Activated B cell treated with CpG ODN at 0.5 μM for 24 hours (primary cell): ENCODE measurements at regions not wholly inside any gene's neighbourhood (a gene's known extent, or its start where the extent isn't known, plus 50 kb on each side); places are given as distances from the start of the nearest gene placed in this dataset.

Source experiments
- ATAC-seq: fragments of 200-7000 bp; cut with Tn5 transposase; one replicate; pipeline ENCODE4 v1.10.0; 2021; ENCODE audit warnings: low read depth, mild to moderate bottlenecking, moderate library complexity
- CTCF ChIA-PET: fragments of 350-600 bp; sonication (Branson Sonifier 250); formaldehyde crosslinking; loops from one replicate; lab custom pipeline; 2021; ENCODE audit warnings: antibody characterized with exemption; lab: Charles Lee
- POLR2A ChIA-PET: fragments of 350-600 bp; sonication (Branson Sonifier 250); formaldehyde crosslinking; loops from one replicate; lab custom pipeline; 2021; ENCODE audit warnings: antibody characterized with exemption; lab: Charles Lee
- DNase-seq: peaks from one replicate; pipeline ENCODE4 v3.0.0; 2022
- H3K27ac Mint-ChIP-seq: one replicate; pipeline ENCODE4 v1.8.0; 2020; ENCODE audit warnings: mixed read lengths
- H3K27me3 Mint-ChIP-seq: one replicate; pipeline ENCODE4 v1.8.0; 2021; ENCODE audit warnings: mixed read lengths
- H3K36me3 Mint-ChIP-seq: one replicate; pipeline ENCODE4 v1.8.0; 2021; ENCODE audit warnings: low read depth, mixed read lengths
- H3K4me1 Mint-ChIP-seq: one replicate; pipeline ENCODE4 v1.8.0; 2021; ENCODE audit warnings: mixed read lengths
- H3K4me3 Mint-ChIP-seq: one replicate; pipeline ENCODE4 v1.8.0; 2020; ENCODE audit warnings: mild to moderate bottlenecking, mixed read lengths
- H3K9me3 Mint-ChIP-seq: one replicate; pipeline ENCODE4 v1.8.0; 2020; ENCODE audit warnings: mixed read lengths
- intact Hi-C: fragments of 100-400 bp; cut with micrococcal nuclease; formaldehyde crosslinking; loops from one replicate; pipeline ENCODE4 v1.15.1; 2024
- TF ChIP-seq, protein P1 (sequence below): fragments of 200-600 bp; IDR thresholded peaks from one replicate; pipeline ENCODE4 v1.8.0; 2022; ENCODE audit warnings: antibody characterized with exemption, mild to moderate bottlenecking

DNA sequence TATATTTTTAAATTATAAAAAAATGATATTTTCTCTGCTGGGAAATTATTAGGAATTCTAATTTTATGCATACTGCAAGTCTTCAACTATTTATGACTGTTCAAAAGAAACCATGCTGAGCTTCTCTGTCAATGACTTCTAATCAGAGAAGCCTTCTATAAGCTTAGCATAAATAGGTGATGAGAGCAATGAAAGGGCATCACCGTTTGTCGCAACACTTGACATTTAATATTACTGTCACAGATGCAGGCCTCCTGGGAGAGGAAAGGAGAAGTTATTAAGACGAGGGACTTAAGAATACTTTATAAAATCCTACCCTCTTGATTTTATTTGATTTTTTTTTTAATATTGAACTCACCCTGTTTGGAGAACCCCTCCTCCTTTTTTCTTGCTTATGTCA is 69.8 kb downstream of the CAPZA3 start:
- no peaks in the 10 kb centered on the region for H3K27me3 Mint-ChIP-seq
- ChIA-PET CTCF (no interaction called here), POLR2A (no interaction called here)
- H3K4me1 Mint-ChIP-seq: no peaks in the 10 kb centered on the region
- peaks cover 3% of the 10 kb centered on the region for H3K9me3 Mint-ChIP-seq
- intact Hi-C loops: no loop called here
- no peaks in the 10 kb centered on the region for H3K36me3 Mint-ChIP-seq
- TF ChIP-seq, protein P1, sequence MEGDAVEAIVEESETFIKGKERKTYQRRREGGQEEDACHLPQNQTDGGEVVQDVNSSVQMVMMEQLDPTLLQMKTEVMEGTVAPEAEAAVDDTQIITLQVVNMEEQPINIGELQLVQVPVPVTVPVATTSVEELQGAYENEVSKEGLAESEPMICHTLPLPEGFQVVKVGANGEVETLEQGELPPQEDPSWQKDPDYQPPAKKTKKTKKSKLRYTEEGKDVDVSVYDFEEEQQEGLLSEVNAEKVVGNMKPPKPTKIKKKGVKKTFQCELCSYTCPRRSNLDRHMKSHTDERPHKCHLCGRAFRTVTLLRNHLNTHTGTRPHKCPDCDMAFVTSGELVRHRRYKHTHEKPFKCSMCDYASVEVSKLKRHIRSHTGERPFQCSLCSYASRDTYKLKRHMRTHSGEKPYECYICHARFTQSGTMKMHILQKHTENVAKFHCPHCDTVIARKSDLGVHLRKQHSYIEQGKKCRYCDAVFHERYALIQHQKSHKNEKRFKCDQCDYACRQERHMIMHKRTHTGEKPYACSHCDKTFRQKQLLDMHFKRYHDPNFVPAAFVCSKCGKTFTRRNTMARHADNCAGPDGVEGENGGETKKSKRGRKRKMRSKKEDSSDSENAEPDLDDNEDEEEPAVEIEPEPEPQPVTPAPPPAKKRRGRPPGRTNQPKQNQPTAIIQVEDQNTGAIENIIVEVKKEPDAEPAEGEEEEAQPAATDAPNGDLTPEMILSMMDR: no peak
- DNase-seq: no peak
- no peak overlapping the region for H3K27ac Mint-ChIP-seq
- H3K4me3 Mint-ChIP-seq: no peak overlapping the region
- ATAC-seq: no peak

DNA sequence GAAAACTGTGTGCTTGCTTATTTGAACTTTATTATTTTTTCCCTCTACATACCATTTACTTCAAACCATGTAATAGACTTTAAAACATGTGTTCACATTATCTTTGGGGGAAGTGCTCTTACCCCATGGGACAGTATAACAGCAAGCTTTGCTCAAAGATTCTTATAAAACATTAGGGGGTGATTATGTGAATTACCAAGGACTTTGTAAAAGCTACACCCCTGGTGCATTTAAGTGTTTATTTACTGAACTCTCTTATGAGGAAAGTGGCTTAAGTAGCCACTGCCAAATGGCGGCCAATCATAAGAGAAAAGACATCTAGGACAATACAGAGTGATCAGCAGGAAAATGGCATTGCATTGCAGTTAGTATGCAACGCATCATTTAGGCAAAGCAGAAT is 70.3 kb downstream of the CAPZA3 start:
- POLR2A ChIA-PET: no interaction called here
- no peak overlapping the region for H3K4me3 Mint-ChIP-seq
- TF ChIP-seq, protein P1: no peak

DNA sequence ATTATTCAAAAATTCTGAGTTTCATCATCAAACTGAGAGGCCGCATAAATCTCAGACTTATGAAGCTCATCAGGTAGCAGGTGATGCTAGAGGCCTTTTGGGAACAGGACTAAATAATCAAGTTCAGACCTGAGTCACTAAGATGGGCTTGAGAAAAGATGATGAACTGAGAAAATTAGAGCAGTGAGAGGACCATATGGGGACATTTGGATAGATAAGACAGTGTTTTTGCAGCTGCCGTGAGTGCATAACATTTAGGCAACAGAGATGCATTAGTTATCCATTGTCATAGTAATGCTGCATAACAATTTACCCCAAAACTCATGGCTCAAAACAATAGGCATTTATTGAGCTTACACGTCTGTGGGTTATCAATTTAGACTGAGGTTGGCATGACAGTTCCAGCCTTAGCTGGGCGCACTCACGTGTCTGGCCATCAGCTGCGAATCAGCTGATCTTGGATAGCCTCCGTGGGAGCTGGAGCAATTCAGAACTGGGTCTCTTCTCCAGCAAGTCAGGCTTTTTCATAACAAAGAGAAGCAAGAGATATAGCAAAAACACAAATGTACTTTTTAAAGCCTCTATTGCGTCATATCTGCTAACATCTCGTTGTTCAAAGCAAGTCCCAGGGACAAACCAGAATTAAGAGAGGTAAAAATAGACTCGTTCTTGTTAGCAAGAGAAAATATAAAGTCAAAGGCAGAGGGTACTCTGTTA is 72.8 kb downstream of the CAPZA3 start:
- ATAC-seq: no peak
- no peak for DNase-seq
- TF ChIP-seq, protein P1: no peak
- intact Hi-C loops: no loop called here
- H3K36me3 Mint-ChIP-seq: no peaks in the 10 kb centered on the region
- H3K27ac Mint-ChIP-seq: no peak overlapping the region
- H3K27me3 Mint-ChIP-seq: no peaks in the 10 kb centered on the region
- ChIA-PET CTCF (no interaction called here), POLR2A (no interaction called here)
- no peak overlapping the region for H3K4me3 Mint-ChIP-seq
- H3K4me1 Mint-ChIP-seq: no peaks in the 10 kb centered on the region
- H3K9me3 Mint-ChIP-seq: peaks cover 3% of the 10 kb centered on the region

More for the DNA sequence above, 70.3 kb downstream of the CAPZA3 start:
- intact Hi-C loops: no loop called here
- ATAC-seq (no peak), DNase-seq (no peak)
- Mint-ChIP-seq H3K36me3 (no peaks in the 10 kb centered on the region), H3K27ac (no peak overlapping the region), H3K4me1 (no peaks in the 10 kb centered on the region), H3K27me3 (no peaks in the 10 kb centered on the region), H3K9me3 (peaks cover 3% of the 10 kb centered on the region)
- CTCF ChIA-PET: no interaction called here

DNA sequence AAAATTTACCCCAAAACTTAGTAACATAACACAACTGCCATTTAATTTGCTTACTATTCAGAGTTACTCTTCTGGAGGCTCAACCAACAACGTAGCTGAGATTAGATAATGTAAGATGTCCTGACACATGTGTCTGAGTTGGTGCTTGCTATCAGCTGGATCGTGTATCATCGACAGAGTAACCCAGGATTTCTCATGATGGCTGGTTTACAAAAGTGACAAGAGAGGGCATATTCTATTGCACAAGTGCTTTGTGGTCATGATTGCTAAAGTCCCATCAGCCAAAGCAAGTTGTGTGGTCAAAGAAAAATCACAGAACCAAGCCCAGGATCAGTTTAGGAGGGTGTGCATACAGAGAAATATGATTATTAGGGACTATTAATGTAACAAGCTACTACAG is 73.4 kb downstream of the CAPZA3 start:
- TF ChIP-seq, protein P1: no peak
- POLR2A ChIA-PET: no interaction called here
- DNase-seq: no peak
- Mint-ChIP-seq H3K36me3 (no peaks in the 10 kb centered on the region), H3K27ac (no peak overlapping the region), H3K4me3 (no peak overlapping the region), H3K27me3 (no peaks in the 10 kb centered on the region), H3K9me3 (peaks cover 3% of the 10 kb centered on the region), H3K4me1 (no peaks in the 10 kb centered on the region)
- CTCF ChIA-PET: no interaction called here
- intact Hi-C loops: no loop called here
- ATAC-seq: no peak

DNA sequence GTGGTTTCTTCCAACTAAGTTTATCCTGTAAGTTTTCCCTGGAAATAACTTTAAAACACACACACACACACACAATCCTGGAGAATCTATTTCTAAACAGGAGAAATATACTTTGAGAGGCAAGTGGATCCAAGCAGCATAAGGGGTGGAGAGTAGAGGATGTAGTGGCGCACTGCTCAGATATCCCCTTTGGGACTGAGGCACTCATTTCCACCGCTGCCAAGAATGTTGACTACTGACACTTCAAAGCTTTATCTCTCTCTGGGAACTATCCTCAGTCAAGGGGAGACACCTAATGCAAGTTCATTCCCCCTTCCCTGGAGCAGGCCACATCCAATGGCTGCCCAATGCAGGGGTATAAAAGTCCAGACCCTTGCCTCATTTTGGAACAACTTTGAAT is 75.8 kb downstream of the CAPZA3 start:
- intact Hi-C loops: no loop called here
- Mint-ChIP-seq H3K9me3 (no peaks in the 10 kb centered on the region), H3K27ac (no peak overlapping the region), H3K27me3 (no peaks in the 10 kb centered on the region), H3K36me3 (no peaks in the 10 kb centered on the region), H3K4me3 (no peak overlapping the region), H3K4me1 (no peaks in the 10 kb centered on the region)
- ChIA-PET CTCF (no interaction called here), POLR2A (no interaction called here)
- ATAC-seq (no peak), DNase-seq (no peak)
- TF ChIP-seq, protein P1: no peak
